Prostate gland (tissue), 2 donors: ENCODE measurements at regions not wholly inside any gene's neighbourhood (a gene's known extent, or its start where the extent isn't known, plus 50 kb on each side); places are given as distances from the start of the nearest gene placed in this dataset.

Experiments used
- POLR2A ChIP-seq: fragments of 450-650 bp; IDR thresholded peaks from one replicate; pipeline ENCODE4 v1.6.1; 2016; ENCODE audit warnings: antibody characterized with exemption, mild to moderate bottlenecking
- TF ChIP-seq, protein P1 (sequence below), 4 experiments: fragments of 200-600 bp in 2 of 4; fragments of 450-650 bp in 2 of 4; sonication (generic) in 2 of 4; IDR thresholded peaks; 1 replicate in 3 of 4; 2 replicates in 1 of 4; pipeline ENCODE4 v1.5.1; 2016 to 2019; ENCODE audit warnings: antibody characterized with exemption in 4 of 4, mild to moderate bottlenecking in 2 of 4, moderate library complexity in 2 of 4

DNA sequence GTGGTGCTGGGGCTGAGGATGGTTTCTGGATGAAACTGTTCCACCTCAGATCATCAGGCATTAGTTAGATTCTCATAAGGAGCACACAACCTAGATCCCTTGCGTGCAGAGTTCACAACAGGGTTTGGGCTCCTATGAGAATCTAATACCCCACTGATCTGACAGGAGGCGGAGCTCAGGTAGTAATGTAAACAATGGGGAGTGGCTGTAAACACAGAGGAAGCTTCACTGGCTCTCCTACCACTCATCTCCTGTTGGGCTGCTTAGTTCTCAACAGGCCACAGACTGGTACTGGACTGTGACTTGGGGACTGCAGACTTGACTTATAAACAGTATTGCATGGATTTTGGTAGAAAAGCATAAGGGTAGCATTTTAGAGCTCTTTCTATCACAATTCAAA lies 870.7 kb upstream of the CDH10 start:
- TF ChIP-seq, protein P1, sequence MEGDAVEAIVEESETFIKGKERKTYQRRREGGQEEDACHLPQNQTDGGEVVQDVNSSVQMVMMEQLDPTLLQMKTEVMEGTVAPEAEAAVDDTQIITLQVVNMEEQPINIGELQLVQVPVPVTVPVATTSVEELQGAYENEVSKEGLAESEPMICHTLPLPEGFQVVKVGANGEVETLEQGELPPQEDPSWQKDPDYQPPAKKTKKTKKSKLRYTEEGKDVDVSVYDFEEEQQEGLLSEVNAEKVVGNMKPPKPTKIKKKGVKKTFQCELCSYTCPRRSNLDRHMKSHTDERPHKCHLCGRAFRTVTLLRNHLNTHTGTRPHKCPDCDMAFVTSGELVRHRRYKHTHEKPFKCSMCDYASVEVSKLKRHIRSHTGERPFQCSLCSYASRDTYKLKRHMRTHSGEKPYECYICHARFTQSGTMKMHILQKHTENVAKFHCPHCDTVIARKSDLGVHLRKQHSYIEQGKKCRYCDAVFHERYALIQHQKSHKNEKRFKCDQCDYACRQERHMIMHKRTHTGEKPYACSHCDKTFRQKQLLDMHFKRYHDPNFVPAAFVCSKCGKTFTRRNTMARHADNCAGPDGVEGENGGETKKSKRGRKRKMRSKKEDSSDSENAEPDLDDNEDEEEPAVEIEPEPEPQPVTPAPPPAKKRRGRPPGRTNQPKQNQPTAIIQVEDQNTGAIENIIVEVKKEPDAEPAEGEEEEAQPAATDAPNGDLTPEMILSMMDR (IDR thresholded peaks at IDR 0.05) = no peak
- TF ChIP-seq POLR2A = no peak
